Tibial artery (tissue), 4 donors: ENCODE measurements at regions not wholly inside any gene's neighbourhood (a gene's known extent, or its start where the extent isn't known, plus 50 kb on each side); places are given as distances from the start of the nearest gene placed in this dataset.

Experiments used
- DNase-seq, 2 donors: peaks; one replicate each; pipeline ENCODE4 v3.0.0-alpha.2; 2019
- H3K27ac ChIP-seq, 2 donors: fragments of 200-600 bp; sonication (generic) in 1 of 2; 1 replicate in 1 of 2; 2 replicates in 1 of 2; pipeline ENCODE4 v1.5.1; 2018 to 2019; ENCODE audit warnings: mild to moderate bottlenecking in 1 of 2
- H3K27me3 ChIP-seq, 2 donors: fragments of 200-600 bp; sonication (generic) in 1 of 2; one replicate each; pipeline versions ENCODE4 v1.5.1 to v1.6.0; 2016 to 2019
- H3K36me3 ChIP-seq, 3 donors: fragments of 200-600 bp; sonication (generic) in 2 of 3; one replicate each; pipeline ENCODE4 v1.5.1; 2016 to 2019; ENCODE audit warnings: mild to moderate bottlenecking in 2 of 3
- H3K4me1 ChIP-seq, 4 donors: fragments of 200-600 bp; sonication (generic) in 2 of 4; 1 replicate in 3 of 4; 2 replicates in 1 of 4; pipeline ENCODE4 v1.5.1; 2016 to 2019
- H3K4me3 ChIP-seq, 2 donors: fragments of 200-600 bp; sonication (generic) in 1 of 2; 1 replicate in 1 of 2; 2 replicates in 1 of 2; pipeline ENCODE4 v1.5.1; 2018 to 2019; ENCODE audit warnings: mild to moderate bottlenecking in 2 of 2
- H3K9me3 ChIP-seq, 3 donors: fragments of 200-600 bp; sonication (generic) in 1 of 3; one replicate each; pipeline ENCODE4 v1.5.1; 2016 to 2019
- intact Hi-C: fragments of 100-400 bp; cut with DNase I; formaldehyde crosslinking; loops from one replicate; pipeline ENCODE4 v1.15.0; 2023; ENCODE audit warnings: low total_unique reads
- TF ChIP-seq, protein P1 (sequence below), 2 experiments: fragments of 200-600 bp in 1 of 2; fragments of 450-650 bp in 1 of 2; IDR thresholded peaks; one replicate each; pipeline ENCODE4 v1.5.1; 2017 to 2019; ENCODE audit warnings: antibody characterized with exemption in 2 of 2, mild to moderate bottlenecking in 1 of 2, moderate library complexity in 1 of 2

DNA sequence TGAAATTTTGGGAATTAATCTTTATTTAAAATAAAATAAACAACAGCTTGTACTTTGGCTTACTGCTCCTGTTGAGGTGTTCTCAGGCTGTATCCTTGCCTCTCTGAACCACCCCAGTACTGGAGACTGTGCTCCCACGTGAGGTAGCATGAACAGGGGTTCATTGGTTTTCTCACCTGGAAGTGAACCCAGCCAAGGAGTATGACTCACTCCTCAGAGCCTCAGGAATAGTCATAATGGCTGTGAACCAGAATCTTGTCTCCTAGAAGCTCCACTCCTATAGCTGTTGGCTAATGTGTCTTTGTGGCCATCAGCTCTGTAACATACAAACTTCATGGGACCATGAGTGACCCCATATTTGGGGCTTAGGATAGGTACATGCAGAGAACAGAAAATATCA lies 122.5 kb upstream of the ST8SIA2 start:
- DNase-seq, result no peak
- Histone ChIP-seq H3K4me3 (no peak overlapping the region), H3K36me3 (no peaks in the 10 kb centered on the region), H3K9me3 (no peaks in the 10 kb centered on the region), H3K27me3 (no peaks in the 10 kb centered on the region), H3K4me1 (no peaks in the 10 kb centered on the region), H3K27ac (no peak overlapping the region)
- TF ChIP-seq, protein P1, sequence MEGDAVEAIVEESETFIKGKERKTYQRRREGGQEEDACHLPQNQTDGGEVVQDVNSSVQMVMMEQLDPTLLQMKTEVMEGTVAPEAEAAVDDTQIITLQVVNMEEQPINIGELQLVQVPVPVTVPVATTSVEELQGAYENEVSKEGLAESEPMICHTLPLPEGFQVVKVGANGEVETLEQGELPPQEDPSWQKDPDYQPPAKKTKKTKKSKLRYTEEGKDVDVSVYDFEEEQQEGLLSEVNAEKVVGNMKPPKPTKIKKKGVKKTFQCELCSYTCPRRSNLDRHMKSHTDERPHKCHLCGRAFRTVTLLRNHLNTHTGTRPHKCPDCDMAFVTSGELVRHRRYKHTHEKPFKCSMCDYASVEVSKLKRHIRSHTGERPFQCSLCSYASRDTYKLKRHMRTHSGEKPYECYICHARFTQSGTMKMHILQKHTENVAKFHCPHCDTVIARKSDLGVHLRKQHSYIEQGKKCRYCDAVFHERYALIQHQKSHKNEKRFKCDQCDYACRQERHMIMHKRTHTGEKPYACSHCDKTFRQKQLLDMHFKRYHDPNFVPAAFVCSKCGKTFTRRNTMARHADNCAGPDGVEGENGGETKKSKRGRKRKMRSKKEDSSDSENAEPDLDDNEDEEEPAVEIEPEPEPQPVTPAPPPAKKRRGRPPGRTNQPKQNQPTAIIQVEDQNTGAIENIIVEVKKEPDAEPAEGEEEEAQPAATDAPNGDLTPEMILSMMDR (IDR thresholded peaks at IDR 0.05), result no peak
- intact Hi-C loops, result no loop called here

DNA sequence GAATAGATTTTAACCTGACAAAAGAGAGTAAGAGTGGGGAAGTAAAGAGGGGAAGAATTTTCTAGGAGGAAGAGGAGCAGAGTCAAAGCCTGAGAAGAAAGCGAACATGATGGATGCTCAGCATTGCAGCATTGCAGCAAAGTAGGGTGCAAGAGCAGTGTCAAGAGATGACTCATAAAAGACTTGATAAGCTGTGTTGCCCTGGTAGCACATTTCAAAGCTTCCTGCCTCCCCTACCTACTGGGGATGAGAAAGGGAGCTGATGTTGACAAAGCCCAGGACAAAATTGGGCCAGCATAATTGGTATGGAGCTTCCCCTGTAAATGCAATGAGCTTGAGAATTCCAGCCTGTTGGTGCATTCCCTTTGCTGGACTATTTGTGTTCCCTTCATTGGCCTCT lies 121.6 kb upstream of the ST8SIA2 start:
- Histone ChIP-seq H3K4me1 (no peaks in the 10 kb centered on the region), H3K4me3 (no peak overlapping the region), H3K36me3 (no peaks in the 10 kb centered on the region), H3K27me3 (no peaks in the 10 kb centered on the region), H3K27ac (no peak overlapping the region), H3K9me3 (no peaks in the 10 kb centered on the region)
- DNase-seq, result no peak
- TF ChIP-seq, protein P1 (IDR thresholded peaks at IDR 0.05), result no peak
- intact Hi-C loops, result no loop called here

DNA sequence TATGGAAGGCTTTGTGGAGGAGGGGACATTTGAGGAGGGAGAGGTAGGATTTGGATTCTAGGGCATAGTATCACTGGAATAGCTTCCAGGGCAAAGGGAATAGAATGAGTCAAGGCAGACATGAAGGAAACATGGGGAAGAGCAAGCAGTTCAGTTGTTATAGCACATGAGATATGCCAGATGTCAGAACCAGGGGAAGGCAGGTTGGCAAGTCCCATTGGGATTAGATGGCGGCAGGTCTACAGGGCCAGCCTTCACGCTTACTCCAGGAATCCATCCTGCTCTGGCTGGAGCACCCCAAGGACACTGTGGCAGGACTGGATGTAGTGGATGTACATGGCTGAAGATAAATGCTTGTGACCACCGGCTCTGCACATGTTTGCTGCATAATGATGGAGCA lies 120.4 kb upstream of the ST8SIA2 start:
- no peaks in the 10 kb centered on the region for H3K36me3 ChIP-seq
- H3K27me3 ChIP-seq, result no peaks in the 10 kb centered on the region
- no peak overlapping the region for H3K4me3 ChIP-seq
- no peak for DNase-seq
- TF ChIP-seq, protein P1 (IDR thresholded peaks at IDR 0.05), result no peak
- no peaks in the 10 kb centered on the region for H3K4me1 ChIP-seq
- intact Hi-C loops, result no loop called here
- no peak overlapping the region for H3K27ac ChIP-seq
- no peaks in the 10 kb centered on the region for H3K9me3 ChIP-seq

DNA sequence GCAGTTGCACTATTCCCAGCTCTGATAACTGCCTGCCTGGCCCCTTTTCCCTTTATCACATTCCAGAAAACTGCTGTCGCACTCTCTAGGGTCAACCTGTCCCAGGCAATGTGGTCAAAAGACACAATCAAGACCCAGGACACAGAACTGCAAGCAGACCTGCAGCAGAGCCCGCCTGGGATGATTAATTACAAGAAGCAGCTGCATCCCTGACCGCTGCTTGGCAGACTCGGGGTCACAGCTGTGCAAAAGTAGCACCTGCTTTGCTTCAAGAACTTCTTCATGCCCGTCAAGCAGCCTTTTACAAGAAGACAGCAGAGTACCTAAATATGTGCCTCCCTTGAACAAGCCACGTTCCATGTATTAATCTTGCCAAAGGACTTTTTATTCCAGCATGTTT lies 120.0 kb upstream of the ST8SIA2 start:
- Histone ChIP-seq H3K4me1 (no peaks in the 10 kb centered on the region), H3K27me3 (no peaks in the 10 kb centered on the region), H3K9me3 (no peaks in the 10 kb centered on the region), H3K4me3 (no peak overlapping the region), H3K36me3 (no peaks in the 10 kb centered on the region), H3K27ac (no peak overlapping the region)
- intact Hi-C loops, result no loop called here
- no peak for DNase-seq
- TF ChIP-seq, protein P1 (IDR thresholded peaks at IDR 0.05), result no peak

DNA sequence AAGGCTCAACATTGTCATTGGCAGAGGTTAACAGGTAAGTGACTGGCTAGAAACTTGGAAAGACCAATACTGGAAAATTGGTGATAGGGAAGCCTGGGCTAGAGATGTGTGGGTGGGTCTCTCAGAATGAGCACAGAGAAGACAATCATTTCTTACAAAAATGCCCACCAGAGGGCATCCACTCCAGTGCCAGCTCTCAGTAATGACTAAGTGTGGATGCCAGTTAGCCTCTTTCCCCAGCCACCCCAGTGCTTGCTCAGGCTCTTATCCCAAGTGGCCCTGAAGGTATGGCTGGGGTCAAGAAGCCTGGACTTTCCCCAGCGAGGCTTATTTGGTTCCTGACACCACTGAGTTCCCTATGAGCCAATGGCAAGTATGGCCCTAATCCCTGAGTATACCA lies 115.9 kb upstream of the ST8SIA2 start:
- Histone ChIP-seq H3K4me1 (no peaks in the 10 kb centered on the region), H3K9me3 (no peaks in the 10 kb centered on the region), H3K4me3 (no peak overlapping the region), H3K27me3 (no peaks in the 10 kb centered on the region), H3K27ac (no peak overlapping the region), H3K36me3 (no peaks in the 10 kb centered on the region)
- DNase-seq, result no peak
- TF ChIP-seq, protein P1 (IDR thresholded peaks at IDR 0.05), result no peak
- intact Hi-C loops, result no loop called here

DNA sequence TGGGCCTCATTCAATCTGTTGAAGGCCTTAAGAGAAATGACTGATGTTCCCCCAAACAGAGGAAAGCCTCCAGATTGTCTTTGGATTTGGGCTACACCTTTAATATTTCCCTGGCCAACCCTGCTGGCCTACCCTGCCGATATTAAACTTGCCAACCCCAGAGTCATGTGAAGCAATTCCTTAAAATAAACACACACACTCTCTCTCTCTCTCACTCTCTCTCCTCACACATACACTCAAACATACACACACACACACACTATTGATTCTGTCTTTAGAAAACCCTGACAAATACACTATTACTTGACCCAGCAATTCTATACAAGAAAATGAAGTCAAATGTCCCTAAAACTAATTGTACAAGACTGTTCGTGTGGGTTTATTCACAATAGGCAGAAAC lies 109.9 kb upstream of the ST8SIA2 start:
- Histone ChIP-seq H3K36me3 (no peaks in the 10 kb centered on the region), H3K4me1 (no peaks in the 10 kb centered on the region), H3K4me3 (no peak overlapping the region), H3K27ac (no peak overlapping the region), H3K27me3 (no peaks in the 10 kb centered on the region), H3K9me3 (no peaks in the 10 kb centered on the region)
- DNase-seq, result no peak
- intact Hi-C loops, result no loop called here
- TF ChIP-seq, protein P1 (IDR thresholded peaks at IDR 0.05), result no peak
